SK-N-SH (cell line): ENCODE measurements at regions not wholly inside any gene's neighbourhood (a gene's known extent, or its start where the extent isn't known, plus 50 kb on each side); places are given as distances from the start of the nearest gene placed in this dataset.

ENCODE experiments used
- CTCF ChIP-seq: fragments of 200-600 bp; sonication (generic); IDR thresholded peaks from 2 replicates; pipeline ENCODE4 v1.6.1; 2017; ENCODE audit warnings: antibody characterized with exemption, mild to moderate bottlenecking, moderate library complexity
- EZH2phosphoT487 ChIP-seq: fragments of 200-600 bp; sonication (generic); IDR thresholded peaks from 2 replicates; pipeline ENCODE4 v1.6.1; 2017; ENCODE audit warnings: low read depth, mixed run types, mild to moderate bottlenecking, antibody characterized with exemption, moderate library complexity, borderline replicate concordance
- FOXJ3 ChIP-seq: sonication (generic); formaldehyde crosslinking; IDR thresholded peaks from 2 replicates; pipeline ENCODE4 v1.5.1; 2020; ENCODE audit warnings: mild to moderate bottlenecking, missing genetic modification reagents
- MAX ChIP-seq: IDR thresholded peaks from 2 replicates; pipeline ENCODE4 v1.4.0; 2012; ENCODE audit warnings: low read depth
- MEF2A ChIP-seq: IDR thresholded peaks from 2 replicates; pipeline ENCODE4 v1.4.0; 2012; ENCODE audit warnings: low read depth, borderline replicate concordance
- MXI1 ChIP-seq: IDR thresholded peaks from 2 replicates; pipeline ENCODE4 v1.6.1; 2012; ENCODE audit warnings: mild to moderate bottlenecking, low read depth, low read length, improper control_type of control experiment
- POLR2AphosphoS5 ChIP-seq: IDR thresholded peaks from 2 replicates; pipeline ENCODE4 v1.6.1; 2012; ENCODE audit warnings: low read depth, low read length
- TEAD4 ChIP-seq: IDR thresholded peaks from 2 replicates; pipeline ENCODE4 v1.4.0; 2012; ENCODE audit warnings: mild to moderate bottlenecking, borderline replicate concordance; ENCODE audit not compliant: insufficient read depth
- YY1 ChIP-seq: IDR thresholded peaks from 2 replicates; pipeline ENCODE4 v1.4.0; 2012; ENCODE audit warnings: low read depth, mild to moderate bottlenecking

GRCh38 chr2:211161236-211161635 lies 604.8 kb downstream of the CPS1 start:
- TF ChIP-seq YY1 (no peak), MAX (no peak), TEAD4 (no peak), CTCF (no peak), POLR2AphosphoS5 (no peak), MEF2A (no peak), FOXJ3 (CRISPR knock-in tag) (no peak), MXI1 (no peak), EZH2phosphoT487 (no peak)
